Endothelial cell of umbilical vein (primary cell): ENCODE measurements at regions not wholly inside any gene's neighbourhood (a gene's known extent, or its start where the extent isn't known, plus 50 kb on each side); places are given as distances from the start of the nearest gene placed in this dataset.

ENCODE experiments used
- BruUV-seq: library from RNA; stranded (reverse); fragments of 400-500 nt; replicated peaks from 2 replicates; lab custom pipeline; 2021; lab: Mats Ljungman, UMichigan
- CTCF ChIA-PET: fragments of 300-600, 350-600 bp; sonication (Branson Sonifier 250); formaldehyde crosslinking; loops from one replicate; lab custom pipeline; 2021; ENCODE audit warnings: antibody characterized with exemption, inconsistent platforms; lab: Charles Lee
- POLR2A ChIA-PET: fragments of 300-600, 350-600 bp; sonication (Branson Sonifier 250); formaldehyde crosslinking; loops from one replicate; lab custom pipeline; 2021; ENCODE audit warnings: antibody characterized with exemption, inconsistent platforms; lab: Charles Lee
- DNase-seq: peaks from one replicate; pipeline ENCODE4 v3.0.0-alpha.2; 2011; ENCODE audit warnings: low read depth, low spot score
- FAIRE-seq: peaks from 2 replicates; lab custom pipeline; 2011; peaks lifted over from hg19 to GRCh38; lab: Jason Lieb, UNC
- H2AFZ ChIP-seq: 2 replicates; pipeline ENCODE4 v1.6.0; 2012; ENCODE audit warnings: low read depth, low read length, control low read depth, inconsistent platforms
- H3K27ac ChIP-seq: 2 replicates; pipeline ENCODE4 v1.5.1; 2011; ENCODE audit warnings: low read depth, mild to moderate bottlenecking, control low read depth, low read length, moderate library complexity; ENCODE audit not compliant: insufficient read depth
- H3K27me3 ChIP-seq, 2 experiments: 2 replicates each; pipeline versions ENCODE4 v1.6.0 to v1.6.1; 2011; ENCODE audit warnings: low read length in 2 of 2, mixed read lengths in 1 of 2; ENCODE audit not compliant: control insufficient read depth in 2 of 2, insufficient read depth in 2 of 2
- H3K36me3 ChIP-seq, 2 experiments: 2 replicates in 1 of 2; 3 replicates in 1 of 2; pipeline ENCODE4 v1.5.1; 2011; ENCODE audit warnings: low read length in 2 of 2, mild to moderate bottlenecking in 1 of 2, moderate library complexity in 1 of 2; ENCODE audit not compliant: control insufficient read depth in 2 of 2, insufficient read depth in 2 of 2; ENCODE audit errors: extremely low read depth in 1 of 2
- H3K4me1 ChIP-seq: 3 replicates; pipeline ENCODE4 v1.5.1; 2011; ENCODE audit warnings: mild to moderate bottlenecking, low read length; ENCODE audit not compliant: control insufficient read depth, insufficient read depth; ENCODE audit errors: extremely low read depth
- H3K4me2 ChIP-seq: 2 replicates; pipeline ENCODE4 v1.6.1; 2011; ENCODE audit warnings: low read length, control low read depth, mixed read lengths; ENCODE audit not compliant: insufficient read depth
- H3K4me3 ChIP-seq, 3 experiments: fragments of 200-600 bp in 1 of 3; sonication (generic), shearing (Covaris generic) in 1 of 3; replicated peaks in 1 of 3; 2 replicates each; pipeline ENCODE4 v1.5.1; 2011 to 2016; ENCODE audit warnings: control low read depth in 3 of 3, low read length in 3 of 3, mild to moderate bottlenecking in 2 of 3, inconsistent platforms in 1 of 3, low read depth in 1 of 3, moderate library complexity in 1 of 3; ENCODE audit not compliant: insufficient read depth in 1 of 3
- H3K79me2 ChIP-seq: 2 replicates; pipeline ENCODE4 v1.6.0; 2012; ENCODE audit warnings: low read length, inconsistent platforms; ENCODE audit not compliant: control insufficient read depth, insufficient read depth
- H3K9ac ChIP-seq: replicated peaks from 2 replicates; pipeline ENCODE3; 2011; ENCODE audit warnings: low read length, control low read depth; ENCODE audit not compliant: insufficient read depth; ENCODE audit errors: extremely low read depth
- H3K9me1 ChIP-seq: replicated peaks from 3 replicates; pipeline ENCODE4 v1.6.0; 2011; ENCODE audit warnings: mild to moderate bottlenecking, low read length; ENCODE audit not compliant: control insufficient read depth, insufficient read depth; ENCODE audit errors: extremely low read depth
- H3K9me3 ChIP-seq: replicated peaks from 2 replicates; pipeline ENCODE4 v1.5.1; 2012; ENCODE audit warnings: low read length, inconsistent platforms; ENCODE audit not compliant: control insufficient read depth, insufficient read depth
- H4K20me1 ChIP-seq: replicated peaks from 2 replicates; pipeline ENCODE3; 2011; ENCODE audit warnings: mild to moderate bottlenecking, low read length; ENCODE audit not compliant: control insufficient read depth, insufficient read depth; ENCODE audit errors: extremely low read depth
- EZH2 ChIP-seq: IDR thresholded peaks from 2 replicates; pipeline ENCODE4 v1.6.1; 2012; ENCODE audit warnings: borderline replicate concordance, low read depth, mild to moderate bottlenecking, moderate library complexity, low read length, inconsistent platforms; ENCODE audit not compliant: severe bottlenecking
- FOS ChIP-seq: IDR thresholded peaks from 2 replicates; pipeline ENCODE4 v1.6.1; 2011; ENCODE audit warnings: mild to moderate bottlenecking, low read length, moderate library complexity, borderline replicate concordance; ENCODE audit not compliant: insufficient read depth
- GATA2 ChIP-seq: IDR thresholded peaks from 2 replicates; pipeline ENCODE4 v1.7.0; 2011; ENCODE audit warnings: low read depth, mild to moderate bottlenecking, moderate library complexity, mixed read lengths, low read length; ENCODE audit not compliant: insufficient read length, insufficient read depth
- JUN ChIP-seq: IDR thresholded peaks from 2 replicates; pipeline ENCODE4 v1.6.1; 2011; ENCODE audit warnings: borderline replicate concordance, low read depth; ENCODE audit not compliant: insufficient read length, insufficient read depth
- MAX ChIP-seq: IDR thresholded peaks from 2 replicates; pipeline ENCODE4 v1.6.1; 2011; ENCODE audit not compliant: insufficient read depth, insufficient read length
- MYC ChIP-seq: IDR thresholded peaks from one replicate; pipeline ENCODE4 v1.6.1; 2011; ENCODE audit warnings: mild to moderate bottlenecking, low read depth, low read length
- POLR2A ChIP-seq: IDR thresholded peaks from 2 replicates; pipeline ENCODE4 v1.6.1; 2012; ENCODE audit warnings: low read depth, mild to moderate bottlenecking, control low read depth, low read length
- POLR2AphosphoS5 ChIP-seq: IDR thresholded peaks from 2 replicates; pipeline ENCODE4 v1.6.1; 2012; ENCODE audit warnings: low read depth, mild to moderate bottlenecking, control low read depth, low read length, moderate library complexity; ENCODE audit not compliant: insufficient read depth
- dilution Hi-C: fragments of 300-500 bp; cut with MboI; formaldehyde crosslinking; loops from one replicate; pipeline ENCODE4 v1.15.0; 2019; ENCODE audit warnings: low sequenced_read_pairs; ENCODE audit not compliant: extremely low pct_ligation_motif_present
- intact Hi-C: fragments of 100-400 bp; cut with micrococcal nuclease; formaldehyde crosslinking; loops from one replicate; pipeline ENCODE4 v1.10.0; 2022
- TF ChIP-seq, protein P1 (sequence below), 2 donors: IDR thresholded peaks; 1 replicate in 1 of 2; 2 replicates in 1 of 2; pipeline ENCODE4 v1.5.1; 2011; ENCODE audit warnings: low read length in 2 of 2, mild to moderate bottlenecking in 2 of 2, moderate library complexity in 2 of 2, control low read depth in 1 of 2, inconsistent platforms in 1 of 2, low read depth in 1 of 2; ENCODE audit not compliant: insufficient read depth in 1 of 2; ENCODE audit errors: extremely low read depth in 1 of 2

DNA sequence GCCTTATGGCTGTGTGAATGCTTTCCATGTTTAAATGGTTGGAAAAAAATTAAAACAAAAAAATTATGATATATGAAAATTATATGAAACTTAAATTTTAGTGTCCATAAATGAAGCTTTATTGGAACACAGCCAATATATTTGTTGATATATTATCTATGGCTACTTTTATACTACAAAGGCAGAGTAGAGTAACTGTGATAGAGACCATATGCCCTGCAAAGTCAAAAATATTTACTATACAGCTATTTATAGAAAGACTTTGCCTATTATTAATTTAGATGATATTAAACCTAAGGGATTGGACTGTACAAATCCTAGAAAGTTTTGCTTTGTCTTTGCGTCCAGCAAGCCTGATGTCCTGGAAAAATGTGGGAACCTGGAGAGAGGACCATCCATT is 518.3 kb upstream of the JAG1 start:
- ChIA-PET CTCF (interaction anchor here (6.3 kb wide), 1 partner anchor 13 kb away, joined by 24 read pairs; no protein-coding TSS in a partner anchor), POLR2A (no interaction called here)
- Histone ChIP-seq H3K79me2 (no peaks in the 10 kb centered on the region), H3K27me3 (no peaks in the 10 kb centered on the region), H4K20me1 (no peaks in the 10 kb centered on the region), H3K4me2 (no peak overlapping the region), H3K36me3 (no peaks in the 10 kb centered on the region), H3K9ac (no peak overlapping the region), H3K9me1 (no peaks in the 10 kb centered on the region), H3K4me1 (peaks cover 10% of the 10 kb centered on the region), H3K27ac (no peak overlapping the region), H2AFZ (no peak overlapping the region), H3K9me3 (no peaks in the 10 kb centered on the region), H3K4me3 (no peak overlapping the region)
- no TSS peak for BruUV-seq
- FAIRE-seq (no peak), DNase-seq (no peak)
- dilution Hi-C loops = no loop called here
- TF ChIP-seq GATA2 (no peak), MAX (no peak), POLR2A (no peak), EZH2 (no peak), FOS (no peak), JUN (no peak), MYC (no peak), POLR2AphosphoS5 (no peak)
- TF ChIP-seq, protein P1, sequence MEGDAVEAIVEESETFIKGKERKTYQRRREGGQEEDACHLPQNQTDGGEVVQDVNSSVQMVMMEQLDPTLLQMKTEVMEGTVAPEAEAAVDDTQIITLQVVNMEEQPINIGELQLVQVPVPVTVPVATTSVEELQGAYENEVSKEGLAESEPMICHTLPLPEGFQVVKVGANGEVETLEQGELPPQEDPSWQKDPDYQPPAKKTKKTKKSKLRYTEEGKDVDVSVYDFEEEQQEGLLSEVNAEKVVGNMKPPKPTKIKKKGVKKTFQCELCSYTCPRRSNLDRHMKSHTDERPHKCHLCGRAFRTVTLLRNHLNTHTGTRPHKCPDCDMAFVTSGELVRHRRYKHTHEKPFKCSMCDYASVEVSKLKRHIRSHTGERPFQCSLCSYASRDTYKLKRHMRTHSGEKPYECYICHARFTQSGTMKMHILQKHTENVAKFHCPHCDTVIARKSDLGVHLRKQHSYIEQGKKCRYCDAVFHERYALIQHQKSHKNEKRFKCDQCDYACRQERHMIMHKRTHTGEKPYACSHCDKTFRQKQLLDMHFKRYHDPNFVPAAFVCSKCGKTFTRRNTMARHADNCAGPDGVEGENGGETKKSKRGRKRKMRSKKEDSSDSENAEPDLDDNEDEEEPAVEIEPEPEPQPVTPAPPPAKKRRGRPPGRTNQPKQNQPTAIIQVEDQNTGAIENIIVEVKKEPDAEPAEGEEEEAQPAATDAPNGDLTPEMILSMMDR (IDR thresholded peaks at IDR 0.05; ENCODE audit: extremely low read depth in 1 of 2, insufficient read depth in 1 of 2, low read depth in 1 of 2, low read length in 2 of 2) = no peak
- intact Hi-C loops = no loop called here
